ENCODE measurements at regions not wholly inside any gene's neighbourhood (a gene's known extent, or its start where the extent isn't known, plus 50 kb on each side); places are given as distances from the start of the nearest gene placed in this dataset.

DNA sequence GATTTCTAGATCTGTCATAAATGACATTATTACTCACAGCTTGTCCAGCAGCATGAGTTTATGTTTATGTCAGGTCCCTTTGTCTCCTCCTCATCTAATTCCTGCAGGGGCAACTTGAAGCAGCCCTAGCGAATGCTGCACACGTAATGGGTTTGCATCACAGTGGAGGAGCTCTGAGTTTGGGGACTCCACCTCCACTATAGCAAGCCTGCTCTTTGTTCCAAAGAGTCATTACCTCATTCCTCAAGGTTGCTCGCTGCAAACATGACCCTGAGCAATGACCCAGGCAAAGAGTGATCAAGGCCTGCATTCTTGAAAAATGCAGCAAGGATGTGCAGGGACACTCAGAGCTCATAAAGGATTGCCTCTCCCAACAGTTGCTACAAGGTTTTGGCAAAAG lies 261.9 kb downstream of the HHIPL2 start:
- no peak for TF ChIP-seq CTCF (conservative IDR thresholded peaks at IDR 0.05)
- TF ChIP-seq EZH2 (IDR thresholded peaks at IDR 0.05; ENCODE audit: low read depth), result no peak

Data from PC-9 (cell line).